HEK293 (cell line): ENCODE measurements at regions not wholly inside any gene's neighbourhood (a gene's known extent, or its start where the extent isn't known, plus 50 kb on each side); places are given as distances from the start of the nearest gene placed in this dataset.

Experiments
- CTCF ChIA-PET: fragments of 350-600 bp; formaldehyde crosslinking; extraction: SDS; loops from one replicate; lab custom pipeline; 2021; ENCODE audit warnings: antibody characterized with exemption; lab: Yijun Ruan, JAX
- POLR2A ChIA-PET: fragments of 300-600 bp; formaldehyde crosslinking; extraction: SDS; loops from one replicate; lab custom pipeline; 2020; ENCODE audit warnings: antibody characterized with exemption, inconsistent platforms; lab: Yijun Ruan, JAX
- H3K27ac ChIP-seq: fragments of 200-500 bp; sonication (Bioruptor generic); 2 replicates; pipeline ENCODE4 v1.5.1; 2014; ENCODE audit warnings: low read depth, low read length, control low read depth, inconsistent platforms; ENCODE audit errors: extremely low read depth
- H3K36me3 ChIP-seq, 2 experiments: fragments of 200-500 bp in 1 of 2; sonication (Bioruptor generic) in 1 of 2; 1 replicate in 1 of 2; 2 replicates in 1 of 2; pipeline ENCODE4 v1.5.1; 2014 to 2017; ENCODE audit warnings: inconsistent platforms in 2 of 2, low read length in 2 of 2; ENCODE audit not compliant: control insufficient read depth in 2 of 2, insufficient read depth in 1 of 2
- H3K4me1 ChIP-seq: fragments of 200-500 bp; sonication (Bioruptor generic); 2 replicates; pipeline ENCODE4 v1.5.1; 2014; ENCODE audit warnings: mild to moderate bottlenecking, low read length, inconsistent platforms; ENCODE audit not compliant: control insufficient read depth, insufficient read depth
- H3K4me3 ChIP-seq: 2 replicates; pipeline ENCODE4 v1.5.1; 2011; ENCODE audit warnings: low read depth, mild to moderate bottlenecking, control low read depth, low read length, moderate library complexity
- H3K9me3 ChIP-seq: fragments of 200-500 bp; sonication (Bioruptor generic); 2 replicates; pipeline ENCODE4 v1.5.1; 2014; ENCODE audit warnings: low read depth, low read length, inconsistent platforms; ENCODE audit not compliant: control insufficient read depth, insufficient read depth
- HOXC10 ChIP-seq: sonication (generic); formaldehyde crosslinking; IDR thresholded peaks from 2 replicates; pipeline ENCODE4 v1.8.1; 2023; ENCODE audit warnings: mild to moderate bottlenecking, missing genetic modification reagents
- KLF16 ChIP-seq: fragments of 450-650 bp; formaldehyde crosslinking; IDR thresholded peaks from 2 replicates; pipeline ENCODE4 v1.5.1; 2017; ENCODE audit warnings: missing biosample characterization, missing genetic modification characterization
- KLF7 ChIP-seq: fragments of 450-650 bp; formaldehyde crosslinking; IDR thresholded peaks from 2 replicates; pipeline ENCODE4 v1.5.1; 2016; ENCODE audit warnings: missing biosample characterization, missing genetic modification characterization, borderline replicate concordance
- MEIS1 ChIP-seq: sonication (generic); formaldehyde crosslinking; IDR thresholded peaks from 2 replicates; pipeline ENCODE4 v1.8.1; 2022; ENCODE audit warnings: missing genetic modification reagents, mild to moderate bottlenecking, borderline replicate concordance
- PRDM2 ChIP-seq: fragments of 450-650 bp; formaldehyde crosslinking; IDR thresholded peaks from 2 replicates; pipeline ENCODE4 v1.5.1; 2016; ENCODE audit warnings: missing biosample characterization, missing genetic modification characterization, borderline replicate concordance
- ZBTB8A ChIP-seq: fragments of 450-650 bp; formaldehyde crosslinking; IDR thresholded peaks from 2 replicates; pipeline ENCODE4 v1.5.1; 2016; ENCODE audit warnings: missing biosample characterization, missing genetic modification characterization
- ZFP37 ChIP-seq: fragments of 450-650 bp; formaldehyde crosslinking; IDR thresholded peaks from 2 replicates; pipeline ENCODE4 v1.5.1; 2016; ENCODE audit warnings: missing biosample characterization, missing genetic modification characterization
- ZNF10 ChIP-seq: fragments of 450-650 bp; formaldehyde crosslinking; IDR thresholded peaks from 2 replicates; pipeline ENCODE4 v1.5.1; 2017; ENCODE audit warnings: missing biosample characterization, missing genetic modification characterization
- ZNF133 ChIP-seq: fragments of 450-650 bp; formaldehyde crosslinking; IDR thresholded peaks from 2 replicates; pipeline ENCODE4 v1.5.1; 2016; ENCODE audit warnings: missing biosample characterization, missing genetic modification characterization
- ZNF274 ChIP-seq, 2 experiments: fragments of 200-500 bp in 1 of 2; fragments of 450-650 bp in 1 of 2; sonication (Bioruptor generic) in 1 of 2; formaldehyde crosslinking in 1 of 2; IDR thresholded peaks; 2 replicates each; pipeline versions ENCODE4 v1.5.1 to v1.6.1; 2014 to 2016; ENCODE audit warnings: borderline replicate concordance in 1 of 2, inconsistent platforms in 1 of 2, low read length in 1 of 2, missing biosample characterization in 1 of 2, missing genetic modification characterization in 1 of 2
- ZNF350 ChIP-seq: fragments of 450-650 bp; formaldehyde crosslinking; IDR thresholded peaks from 2 replicates; pipeline ENCODE4 v1.5.0; 2017; ENCODE audit warnings: missing biosample characterization, mild to moderate bottlenecking, missing genetic modification characterization
- ZNF394 ChIP-seq: fragments of 450-650 bp; formaldehyde crosslinking; IDR thresholded peaks from 2 replicates; pipeline ENCODE4 v1.5.1; 2016; ENCODE audit warnings: missing biosample characterization, missing genetic modification characterization, mild to moderate bottlenecking, moderate library complexity, borderline replicate concordance
- ZNF488 ChIP-seq: fragments of 450-650 bp; formaldehyde crosslinking; IDR thresholded peaks from 2 replicates; pipeline ENCODE4 v1.5.1; 2016; ENCODE audit warnings: missing biosample characterization, missing genetic modification characterization
- ZNF521 ChIP-seq: fragments of 450-650 bp; formaldehyde crosslinking; IDR thresholded peaks from 2 replicates; pipeline ENCODE4 v1.5.1; 2017; ENCODE audit warnings: missing biosample characterization, mild to moderate bottlenecking, missing genetic modification characterization
- ZNF596 ChIP-seq: fragments of 450-650 bp; IDR thresholded peaks from 2 replicates; pipeline ENCODE4 v1.5.0; 2018; ENCODE audit warnings: missing biosample characterization, mild to moderate bottlenecking, missing genetic modification characterization, moderate library complexity
- ZNF654 ChIP-seq: fragments of 450-650 bp; formaldehyde crosslinking; IDR thresholded peaks from 2 replicates; pipeline ENCODE4 v1.5.1; 2016; ENCODE audit warnings: low read depth, missing biosample characterization, missing genetic modification characterization
- ZNF768 ChIP-seq: fragments of 450-650 bp; formaldehyde crosslinking; IDR thresholded peaks from 2 replicates; pipeline ENCODE4 v1.5.1; 2018; ENCODE audit warnings: missing biosample characterization, mild to moderate bottlenecking, missing genetic modification characterization
- TF ChIP-seq, protein P1 (sequence below): fragments of 450-650 bp; IDR thresholded peaks from 2 replicates; pipeline ENCODE4 v1.5.1; 2018; ENCODE audit warnings: missing biosample characterization, mild to moderate bottlenecking, missing genetic modification characterization

DNA sequence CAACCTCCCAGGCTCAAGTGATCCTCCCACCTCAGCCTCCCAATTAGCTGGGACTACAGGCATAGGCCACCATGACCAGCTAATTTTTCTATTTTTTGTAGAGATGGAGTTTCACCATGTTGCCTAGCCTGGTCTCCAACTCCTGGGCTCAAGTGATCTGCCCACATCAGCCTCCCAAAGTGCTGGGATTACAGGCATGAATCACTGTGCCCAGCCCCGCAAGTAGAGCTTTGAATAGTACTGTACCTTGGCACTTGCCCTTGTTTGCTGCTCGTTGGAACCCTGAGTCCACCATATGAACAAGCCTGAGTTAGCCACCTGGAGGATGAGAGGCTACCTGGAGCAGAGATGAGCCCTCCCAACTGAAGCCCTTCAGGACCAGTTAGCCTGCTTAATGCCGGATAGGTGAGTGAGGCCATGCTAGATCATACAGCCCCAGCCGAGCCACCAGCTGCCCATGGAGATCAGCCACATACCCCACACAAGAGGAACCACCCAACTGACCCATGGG is 267.9 kb downstream of the SHQ1 start:
- H3K4me3 ChIP-seq: no peak overlapping the region
- no peaks in the 10 kb centered on the region for H3K9me3 ChIP-seq
- no peaks in the 10 kb centered on the region for H3K4me1 ChIP-seq
- no peak overlapping the region for H3K27ac ChIP-seq
- ChIA-PET CTCF (interaction anchor here (0.7 kb wide), 1 partner anchor 34 kb away, joined by 3 read pairs; no protein-coding TSS in a partner anchor), POLR2A (no interaction called here)
- TF ChIP-seq ZNF488 (tag by site-specific recombination): no peak
- no peaks in the 10 kb centered on the region for H3K36me3 ChIP-seq

DNA sequence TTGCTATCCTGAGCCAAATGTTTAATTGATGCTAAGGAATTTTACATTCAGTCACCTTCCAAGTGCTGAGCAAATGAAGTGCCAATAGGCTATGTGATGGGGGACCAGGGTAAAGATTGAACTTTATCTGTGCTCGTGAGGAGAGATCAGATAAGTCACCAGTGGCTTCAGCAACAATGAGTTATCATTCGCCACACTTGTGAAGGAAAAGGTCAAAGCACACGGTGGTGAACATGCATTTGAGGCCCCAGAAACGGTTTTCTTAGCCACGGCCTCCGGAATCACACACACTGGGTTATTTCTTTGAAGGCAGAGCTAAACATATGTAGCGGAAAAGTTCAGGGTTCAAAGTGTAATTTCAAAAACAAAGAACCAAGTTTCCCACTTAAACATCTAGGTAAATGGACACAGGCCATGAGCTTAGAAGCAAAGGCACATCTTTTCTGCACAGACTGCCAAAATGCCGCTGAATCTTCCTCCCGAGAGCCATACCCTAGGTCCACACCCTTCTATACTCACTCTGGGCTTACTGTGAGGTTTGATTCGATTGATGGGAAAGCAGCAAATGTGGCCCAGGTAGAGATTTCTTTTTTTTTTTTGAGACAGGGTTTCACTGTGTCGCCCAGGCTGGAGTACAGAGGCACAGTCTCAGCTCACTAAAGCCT is 268.5 kb downstream of the SHQ1 start:
- Histone ChIP-seq H3K4me3 (no peak overlapping the region), H3K4me1 (no peaks in the 10 kb centered on the region), H3K27ac (no peak overlapping the region), H3K36me3 (no peaks in the 10 kb centered on the region), H3K9me3 (no peaks in the 10 kb centered on the region)
- TF ChIP-seq KLF7 (tag by site-specific recombination) (no peak), ZNF596 (tag by site-specific recombination) (no peak), HOXC10 (CRISPR knock-in tag) (no peak), PRDM2 (tag by site-specific recombination) (no peak), ZNF274 (IDR thresholded peaks at IDR 0.05; ENCODE audit: low read length) (no peak), ZNF274 (tag by site-specific recombination; IDR thresholded peaks at IDR 0.05; ENCODE audit: borderline replicate concordance) (no peak), MEIS1 (CRISPR knock-in tag) (no peak), ZNF521 (no peak), ZBTB8A (tag by site-specific recombination) (no peak), ZNF654 (tag by site-specific recombination) (no peak), ZNF768 (tag by site-specific recombination) (no peak), KLF16 (tag by site-specific recombination) (no peak), ZNF133 (tag by site-specific recombination) (no peak), ZNF350 (tag by site-specific recombination) (no peak)
- ChIA-PET CTCF (no interaction called here), POLR2A (no interaction called here)

DNA sequence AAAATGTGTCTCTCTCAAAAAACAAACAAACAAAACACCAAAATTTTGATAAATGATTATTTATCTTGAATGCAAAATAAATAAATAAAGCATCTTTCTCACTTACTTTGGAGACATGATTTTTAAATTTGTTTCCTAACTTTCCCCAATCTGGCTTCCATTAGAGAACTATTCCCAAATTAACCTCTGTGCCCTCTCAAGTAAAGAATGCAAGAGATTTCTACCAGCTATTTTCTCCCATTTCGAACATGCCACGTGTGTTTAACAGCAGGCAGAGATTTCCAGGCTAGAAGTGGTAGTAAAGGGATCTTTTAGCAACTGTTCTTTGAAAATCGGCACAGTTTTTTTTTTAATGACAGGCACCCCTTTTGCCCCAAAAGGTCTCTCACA is 269.1 kb downstream of the SHQ1 start:
- TF ChIP-seq ZFP37 (no peak), ZNF394 (tag by site-specific recombination) (no peak), ZNF10 (tag by site-specific recombination) (no peak), ZNF768 (tag by site-specific recombination) (no peak)
- TF ChIP-seq, protein P1, sequence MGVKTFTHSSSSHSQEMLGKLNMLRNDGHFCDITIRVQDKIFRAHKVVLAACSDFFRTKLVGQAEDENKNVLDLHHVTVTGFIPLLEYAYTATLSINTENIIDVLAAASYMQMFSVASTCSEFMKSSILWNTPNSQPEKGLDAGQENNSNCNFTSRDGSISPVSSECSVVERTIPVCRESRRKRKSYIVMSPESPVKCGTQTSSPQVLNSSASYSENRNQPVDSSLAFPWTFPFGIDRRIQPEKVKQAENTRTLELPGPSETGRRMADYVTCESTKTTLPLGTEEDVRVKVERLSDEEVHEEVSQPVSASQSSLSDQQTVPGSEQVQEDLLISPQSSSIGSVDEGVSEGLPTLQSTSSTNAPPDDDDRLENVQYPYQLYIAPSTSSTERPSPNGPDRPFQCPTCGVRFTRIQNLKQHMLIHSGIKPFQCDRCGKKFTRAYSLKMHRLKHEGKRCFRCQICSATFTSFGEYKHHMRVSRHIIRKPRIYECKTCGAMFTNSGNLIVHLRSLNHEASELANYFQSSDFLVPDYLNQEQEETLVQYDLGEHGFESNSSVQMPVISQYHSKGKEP (tag by site-specific recombination): no peak
- TF ChIP-seq, all 188 proteins: peak for 0
- no peaks in the 10 kb centered on the region for H3K9me3 ChIP-seq
- H3K36me3 ChIP-seq: no peaks in the 10 kb centered on the region
- no peaks in the 10 kb centered on the region for H3K4me1 ChIP-seq
- ChIA-PET CTCF (interaction anchor here (0.6 kb wide), 1 partner anchor 87 kb away, joined by 3 read pairs; no protein-coding TSS in a partner anchor), POLR2A (no interaction called here)
- H3K4me3 ChIP-seq: no peak overlapping the region
- H3K27ac ChIP-seq: no peak overlapping the region
